ENCODE measurements at regions not wholly inside any gene's neighbourhood (a gene's known extent, or its start where the extent isn't known, plus 50 kb on each side); places are given as distances from the start of the nearest gene placed in this dataset.

GRCh38 chr5:54370982-54371381 lies 60.6 kb upstream of the ARL15 start:
- no peaks in the 10 kb centered on the region for H3K36me3 ChIP-seq
- no peaks in the 10 kb centered on the region for H3K9me3 ChIP-seq
- H3K27me3 ChIP-seq: no peaks in the 10 kb centered on the region
- DNase-seq: no peak
- no peak overlapping the region for H3K27ac ChIP-seq
- no peak overlapping the region for H3K4me3 ChIP-seq
- intact Hi-C loops (cut with DNase I): no loop called here
- TF ChIP-seq EP300 (IDR thresholded peaks at IDR 0.05): no peak
- TF ChIP-seq POLR2A (IDR thresholded peaks at IDR 0.05): no peak
- no peak for TF ChIP-seq POLR2AphosphoS5 (IDR thresholded peaks at IDR 0.05)
- no peak for TF ChIP-seq CTCF (IDR thresholded peaks at IDR 0.05)
- H3K4me1 ChIP-seq: no peaks in the 10 kb centered on the region

- TF ChIP-seq CTCF (IDR thresholded peaks at IDR 0.05) (no peak), POLR2A (IDR thresholded peaks at IDR 0.05) (no peak), EP300 (IDR thresholded peaks at IDR 0.05) (no peak), POLR2AphosphoS5 (IDR thresholded peaks at IDR 0.05) (no peak)
- Histone ChIP-seq H3K27me3 (no peaks in the 10 kb centered on the region), H3K27ac (no peak overlapping the region), H3K4me3 (no peak overlapping the region), H3K9me3 (no peaks in the 10 kb centered on the region), H3K4me1 (no peaks in the 10 kb centered on the region), H3K36me3 (no peaks in the 10 kb centered on the region)
- intact Hi-C loops (cut with DNase I): no loop called here
- DNase-seq: no peak
- WGBS, 2 donors: 33 to 73% methylated on average over 1 of the region's 1 CpG
These were observed 57.5 kb upstream of the ARL15 start for GRCh38 chr5:54367844-54368243.

- Histone ChIP-seq H3K4me3 (no peak overlapping the region), H3K9me3 (no peaks in the 10 kb centered on the region), H3K27me3 (no peaks in the 10 kb centered on the region), H3K4me1 (no peaks in the 10 kb centered on the region), H3K36me3 (no peaks in the 10 kb centered on the region), H3K27ac (no peak overlapping the region)
- no peak for TF ChIP-seq EP300 (IDR thresholded peaks at IDR 0.05)
- TF ChIP-seq CTCF (IDR thresholded peaks at IDR 0.05): no peak
- TF ChIP-seq POLR2AphosphoS5 (IDR thresholded peaks at IDR 0.05): no peak
- TF ChIP-seq POLR2A (IDR thresholded peaks at IDR 0.05): no peak
- intact Hi-C loops (cut with DNase I): no loop called here
- DNase-seq: no peak
These were observed 56.3 kb upstream of the ARL15 start for GRCh38 chr5:54366707-54367106.

GRCh38 chr5:54363669-54364068 lies 53.3 kb upstream of the ARL15 start:
- no peak overlapping the region for H3K27ac ChIP-seq
- no peak for DNase-seq
- no peaks in the 10 kb centered on the region for H3K9me3 ChIP-seq
- no peaks in the 10 kb centered on the region for H3K4me1 ChIP-seq
- intact Hi-C loops (cut with DNase I): no loop called here
- TF ChIP-seq POLR2AphosphoS5 (IDR thresholded peaks at IDR 0.05): no peak
- TF ChIP-seq EP300 (IDR thresholded peaks at IDR 0.05): no peak
- TF ChIP-seq POLR2A (IDR thresholded peaks at IDR 0.05): no peak
- no peak for TF ChIP-seq CTCF (IDR thresholded peaks at IDR 0.05)
- no peaks in the 10 kb centered on the region for H3K36me3 ChIP-seq
- H3K4me3 ChIP-seq: no peak overlapping the region
- H3K27me3 ChIP-seq: no peaks in the 10 kb centered on the region

GRCh38 chr5:54362992-54363625 lies 52.7 kb upstream of the ARL15 start:
- no peak for TF ChIP-seq EP300 (IDR thresholded peaks at IDR 0.05)
- TF ChIP-seq POLR2AphosphoS5 (IDR thresholded peaks at IDR 0.05): no peak
- TF ChIP-seq POLR2A (IDR thresholded peaks at IDR 0.05): no peak
- TF ChIP-seq CTCF (IDR thresholded peaks at IDR 0.05): no peak
- DNase-seq: no peak
- Histone ChIP-seq H3K4me1 (no peaks in the 10 kb centered on the region), H3K4me3 (no peak overlapping the region), H3K27ac (no peak overlapping the region), H3K27me3 (no peaks in the 10 kb centered on the region), H3K36me3 (no peaks in the 10 kb centered on the region), H3K9me3 (no peaks in the 10 kb centered on the region)
- intact Hi-C loops (cut with DNase I): no loop called here

Data from sigmoid colon (tissue), 6 donors.